WI38 (cell line): ENCODE measurements at regions not wholly inside any gene's neighbourhood (a gene's known extent, or its start where the extent isn't known, plus 50 kb on each side); places are given as distances from the start of the nearest gene placed in this dataset.

Source experiments
- H3K4me3 ChIP-seq: 2 replicates; pipeline ENCODE4 v1.5.1; 2011; ENCODE audit warnings: low read depth, mild to moderate bottlenecking, control low read depth, low read length
- TF ChIP-seq, protein P1 (sequence below): IDR thresholded peaks from 2 replicates; pipeline ENCODE4 v1.5.1; 2012; ENCODE audit warnings: low read depth, mild to moderate bottlenecking, control low read depth, low read length

DNA sequence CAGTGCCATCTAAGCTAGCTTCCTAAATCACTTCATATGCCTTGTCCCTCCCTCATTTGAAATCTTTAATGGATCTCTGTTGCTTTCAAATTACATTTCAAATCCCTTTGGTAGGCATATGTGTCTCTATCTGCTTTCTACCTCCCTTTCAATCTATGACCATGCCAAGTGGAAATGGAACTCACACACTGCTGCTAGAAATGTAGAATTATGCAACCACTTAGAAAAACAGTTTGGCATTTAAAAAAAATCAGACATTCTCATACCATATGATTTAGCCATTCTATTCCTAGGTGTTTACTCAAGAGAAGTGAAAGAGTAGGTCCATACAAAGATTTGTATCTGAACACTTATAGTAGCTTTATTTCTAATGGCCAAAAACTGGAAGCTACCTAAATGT lies 413.5 kb upstream of the INTU start:
- TF ChIP-seq, protein P1, sequence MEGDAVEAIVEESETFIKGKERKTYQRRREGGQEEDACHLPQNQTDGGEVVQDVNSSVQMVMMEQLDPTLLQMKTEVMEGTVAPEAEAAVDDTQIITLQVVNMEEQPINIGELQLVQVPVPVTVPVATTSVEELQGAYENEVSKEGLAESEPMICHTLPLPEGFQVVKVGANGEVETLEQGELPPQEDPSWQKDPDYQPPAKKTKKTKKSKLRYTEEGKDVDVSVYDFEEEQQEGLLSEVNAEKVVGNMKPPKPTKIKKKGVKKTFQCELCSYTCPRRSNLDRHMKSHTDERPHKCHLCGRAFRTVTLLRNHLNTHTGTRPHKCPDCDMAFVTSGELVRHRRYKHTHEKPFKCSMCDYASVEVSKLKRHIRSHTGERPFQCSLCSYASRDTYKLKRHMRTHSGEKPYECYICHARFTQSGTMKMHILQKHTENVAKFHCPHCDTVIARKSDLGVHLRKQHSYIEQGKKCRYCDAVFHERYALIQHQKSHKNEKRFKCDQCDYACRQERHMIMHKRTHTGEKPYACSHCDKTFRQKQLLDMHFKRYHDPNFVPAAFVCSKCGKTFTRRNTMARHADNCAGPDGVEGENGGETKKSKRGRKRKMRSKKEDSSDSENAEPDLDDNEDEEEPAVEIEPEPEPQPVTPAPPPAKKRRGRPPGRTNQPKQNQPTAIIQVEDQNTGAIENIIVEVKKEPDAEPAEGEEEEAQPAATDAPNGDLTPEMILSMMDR: no peak
- H3K4me3 ChIP-seq: no peak overlapping the region

DNA sequence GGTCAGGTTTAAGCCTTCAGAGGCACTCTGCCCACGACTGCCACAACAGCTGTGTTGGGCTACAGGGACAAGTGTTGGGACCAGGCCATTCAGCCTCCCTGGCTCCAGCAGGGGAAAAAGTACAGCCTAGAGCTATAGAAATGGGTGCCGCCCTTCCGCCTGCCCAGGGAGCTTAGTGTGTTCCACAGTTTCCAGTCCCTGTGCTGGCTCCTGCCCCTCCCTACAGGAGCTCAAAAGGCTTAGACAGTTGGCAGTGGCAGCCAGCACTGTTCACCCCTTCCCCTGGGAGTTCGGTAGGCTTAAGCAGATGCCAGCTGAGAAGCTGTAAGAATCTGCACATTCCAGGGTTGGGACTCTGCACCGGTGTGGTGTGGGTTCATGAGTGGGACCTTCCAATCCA lies 408.2 kb upstream of the INTU start:
- TF ChIP-seq, protein P1: no peak
- no peak overlapping the region for H3K4me3 ChIP-seq

DNA sequence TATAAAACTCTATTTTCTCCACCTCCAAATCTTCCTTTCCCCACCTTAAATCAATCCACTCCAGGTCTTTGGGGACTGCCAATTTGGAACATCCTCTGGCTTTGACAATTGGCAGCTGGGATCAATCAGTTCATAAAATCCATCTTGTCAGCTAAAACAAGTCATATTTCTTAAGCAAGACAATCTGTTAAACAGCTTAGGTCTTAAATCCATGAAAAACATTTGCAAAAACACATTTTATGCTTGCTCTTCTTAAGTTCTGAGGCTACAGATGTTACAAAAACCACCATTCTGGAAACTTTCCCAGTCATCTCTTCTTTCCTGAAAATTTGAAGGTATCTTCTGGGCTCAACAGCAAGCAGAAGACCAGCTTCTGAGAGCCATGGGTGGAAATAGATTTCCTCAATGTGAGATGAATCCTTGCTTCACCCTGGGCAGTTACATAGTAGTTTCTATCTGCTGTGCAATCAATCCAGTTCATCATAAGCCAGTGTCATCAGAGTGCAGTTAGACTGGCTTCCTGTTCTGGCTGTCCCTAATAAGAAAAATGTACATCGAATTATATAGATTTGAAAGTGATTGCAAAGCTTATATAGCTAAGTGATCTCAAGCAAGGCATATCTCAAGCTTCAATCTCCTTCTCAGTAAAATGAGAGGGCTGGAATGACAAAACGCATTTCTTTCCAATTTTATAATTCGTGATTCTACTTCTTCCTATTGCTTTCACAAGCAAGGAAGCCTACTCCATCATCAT lies 402.7 kb upstream of the INTU start:
- TF ChIP-seq, protein P1: no peak
- H3K4me3 ChIP-seq: no peak overlapping the region

DNA sequence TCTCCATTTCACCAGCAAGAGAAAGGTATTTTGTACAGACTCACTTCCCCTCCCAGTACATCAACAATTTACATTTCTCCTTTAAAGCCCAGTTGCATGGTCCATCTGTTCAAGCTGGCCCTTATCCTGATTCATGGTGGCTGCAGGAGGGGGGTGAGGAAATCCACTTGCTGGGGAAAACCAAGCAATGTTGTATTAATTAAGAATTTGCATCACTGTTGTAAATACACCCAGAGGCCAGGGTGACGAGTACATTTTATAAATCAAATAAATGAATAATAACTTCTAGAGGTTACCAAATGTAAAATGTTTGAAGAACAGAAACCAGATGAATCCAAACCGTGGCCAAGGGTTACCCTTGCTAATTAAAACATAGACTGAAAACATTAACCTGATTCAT lies 395.9 kb upstream of the INTU start:
- TF ChIP-seq, protein P1: no peak
- H3K4me3 ChIP-seq: no peak overlapping the region

DNA sequence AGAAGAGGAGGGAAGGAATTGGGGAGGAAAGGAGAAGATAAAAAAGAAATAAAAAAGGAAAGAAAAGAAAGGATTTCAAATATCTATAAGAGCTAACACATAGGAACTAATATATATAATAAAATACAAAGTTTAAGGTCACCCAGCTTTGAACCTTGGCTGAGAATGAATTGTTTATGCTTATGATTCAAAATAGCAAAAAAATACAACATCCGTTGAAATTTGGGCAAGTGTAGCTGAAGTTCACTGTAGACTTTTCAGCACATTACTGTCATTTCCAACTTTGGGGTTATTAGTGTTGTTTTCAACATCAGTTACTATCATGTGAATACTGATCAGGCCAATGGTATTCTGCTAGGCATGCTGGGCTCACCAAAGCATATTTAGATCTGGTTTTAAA lies 395.2 kb upstream of the INTU start:
- TF ChIP-seq, protein P1: no peak
- no peak overlapping the region for H3K4me3 ChIP-seq

DNA sequence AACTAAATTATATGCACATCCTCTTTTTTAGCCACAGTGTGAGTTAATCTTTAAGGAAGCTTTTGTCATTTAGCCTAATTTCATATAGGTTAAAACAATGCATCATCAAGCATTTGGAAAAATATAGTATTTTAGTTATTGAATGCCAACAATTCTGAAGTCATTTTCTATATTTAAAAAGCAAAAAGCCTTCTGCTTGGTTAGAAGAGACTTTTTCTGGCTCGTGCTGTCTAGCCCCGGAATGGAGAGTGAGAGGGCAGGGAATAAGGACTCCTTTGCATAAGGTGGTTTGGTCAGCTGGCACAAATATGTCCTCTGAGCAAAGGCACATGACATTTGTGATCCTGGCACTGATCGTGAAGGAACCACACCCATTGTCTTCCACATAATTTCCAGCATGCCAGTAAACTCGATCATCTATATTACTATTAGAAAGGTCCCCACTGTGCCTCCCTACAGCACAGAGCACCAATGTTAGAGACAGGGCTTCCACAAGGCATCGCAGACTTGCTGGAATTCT lies 393.7 kb upstream of the INTU start:
- H3K4me3 ChIP-seq: no peak overlapping the region
- TF ChIP-seq, protein P1: no peak

DNA sequence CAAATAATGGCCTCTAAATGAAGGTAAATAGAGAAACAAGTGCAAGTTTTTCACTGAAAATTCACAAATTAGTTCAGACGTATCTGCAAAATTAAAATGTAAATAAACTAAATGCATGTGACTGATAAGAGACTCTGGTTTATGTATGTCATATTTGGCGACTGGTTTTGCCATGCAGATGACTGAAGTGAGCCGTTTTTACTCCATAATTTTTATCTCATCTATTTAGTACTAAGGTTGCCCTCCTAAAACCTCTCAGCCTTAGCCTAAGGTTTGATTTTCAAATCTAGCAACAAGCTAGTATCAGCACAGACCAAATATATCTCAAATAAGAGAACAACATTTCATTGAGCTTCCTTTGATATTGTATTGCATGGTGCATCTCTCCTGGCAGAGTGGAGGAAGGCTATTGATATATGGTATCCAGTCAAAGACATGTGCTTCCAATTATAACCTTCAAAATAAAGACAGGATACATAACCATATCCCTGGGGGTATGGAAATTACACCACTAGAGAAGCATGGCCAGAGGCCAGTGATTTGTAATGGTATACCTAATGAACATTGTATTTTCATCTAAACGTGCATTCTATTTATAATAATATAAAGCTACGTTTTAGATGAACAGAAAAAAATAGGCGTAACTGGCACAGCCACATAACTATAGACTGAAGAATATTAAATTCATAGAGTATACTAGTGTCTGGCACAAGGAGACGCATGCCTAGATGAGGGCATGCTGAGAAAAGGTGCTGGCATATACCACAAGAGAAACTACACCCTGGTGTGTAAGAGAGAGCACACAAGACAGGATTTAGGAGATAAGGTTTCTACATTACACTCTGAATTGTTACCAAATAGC lies 392.6 kb upstream of the INTU start:
- H3K4me3 ChIP-seq: no peak overlapping the region
- TF ChIP-seq, protein P1: no peak
